Omental fat pad (tissue), 3 donors: ENCODE measurements at regions not wholly inside any gene's neighbourhood (a gene's known extent, or its start where the extent isn't known, plus 50 kb on each side); places are given as distances from the start of the nearest gene placed in this dataset.

Source experiments
- ATAC-seq: fragments of 150-250 bp; one replicate; pipeline ENCODE4 v1.9.1; 2016; ENCODE audit warnings: mild to moderate bottlenecking, moderate library complexity; ENCODE audit not compliant: low FRiP score
- DNase-seq: peaks from one replicate; pipeline ENCODE4 v3.0.0-alpha.2; 2019; ENCODE audit warnings: low spot score
- CTCF ChIP-seq, 3 donors: fragments of 450-650 bp; IDR thresholded peaks; one replicate each; pipeline ENCODE4 v1.5.1; 2016 to 2017; ENCODE audit warnings: antibody characterized with exemption in 3 of 3, mild to moderate bottlenecking in 3 of 3, moderate library complexity in 2 of 3

GRCh38 chr12:91533366-91533765 lies 350.7 kb upstream of the DCN start:
- DNase-seq (no peak), ATAC-seq (no peak)
- TF ChIP-seq CTCF (IDR thresholded peaks at IDR 0.05): no peak

GRCh38 chr12:91529829-91530228 lies 347.2 kb upstream of the DCN start:
- no peak for TF ChIP-seq CTCF (IDR thresholded peaks at IDR 0.05)
- no peak for ATAC-seq
- DNase-seq: no peak

- TF ChIP-seq CTCF (IDR thresholded peaks at IDR 0.05): no peak
- no peak for DNase-seq
These were observed 341.2 kb upstream of the DCN start for GRCh38 chr12:91523831-91524230.

GRCh38 chr12:91516695-91517047 lies 334.1 kb upstream of the DCN start:
- no peak for TF ChIP-seq CTCF (IDR thresholded peaks at IDR 0.05)
- no peak for ATAC-seq
- no peak for DNase-seq

More at GRCh38 chr12:91523831-91524230, 341.2 kb upstream of the DCN start:
- ATAC-seq: no peak

- DNase-seq (no peak), ATAC-seq (no peak)
- no peak for TF ChIP-seq CTCF (IDR thresholded peaks at IDR 0.05)
These were observed 333.5 kb upstream of the DCN start for GRCh38 chr12:91515944-91516694.

GRCh38 chr12:91513313-91513712 lies 330.7 kb upstream of the DCN start:
- no peak for TF ChIP-seq CTCF (IDR thresholded peaks at IDR 0.05)
- DNase-seq (no peak), ATAC-seq (no peak)

GRCh38 chr12:91511795-91512420 lies 329.3 kb upstream of the DCN start:
- DNase-seq (no peak), ATAC-seq (no peak)
- TF ChIP-seq CTCF (IDR thresholded peaks at IDR 0.05): no peak
